ENCODE measurements at regions not wholly inside any gene's neighbourhood (a gene's known extent, or its start where the extent isn't known, plus 50 kb on each side); places are given as distances from the start of the nearest gene placed in this dataset.

- Histone ChIP-seq H3K27ac (no peak overlapping the region), H3K27me3 (no peaks in the 10 kb centered on the region), H3K9me3 (no peaks in the 10 kb centered on the region), H3K36me3 (no peaks in the 10 kb centered on the region), H3K4me3 (no peak overlapping the region), H3K4me1 (no peaks in the 10 kb centered on the region)
- no peak for DNase-seq
- TF ChIP-seq CTCF (IDR thresholded peaks at IDR 0.05) = no peak
- intact Hi-C loops (cut with DNase I; ENCODE audit: low total_unique reads) = no loop called here
Observed at GRCh38 chr10:33627611-33628010, 293.1 kb upstream of the NRP1 start.

GRCh38 chr10:33626798-33627466 lies 292.5 kb upstream of the NRP1 start:
- no peaks in the 10 kb centered on the region for H3K9me3 ChIP-seq
- H3K27ac ChIP-seq = no peak overlapping the region
- no peaks in the 10 kb centered on the region for H3K4me1 ChIP-seq
- no peaks in the 10 kb centered on the region for H3K36me3 ChIP-seq
- intact Hi-C loops (cut with DNase I; ENCODE audit: low total_unique reads) = no loop called here
- no peak overlapping the region for H3K4me3 ChIP-seq
- no peak for TF ChIP-seq CTCF (IDR thresholded peaks at IDR 0.05)
- no peak for DNase-seq
- H3K27me3 ChIP-seq = no peaks in the 10 kb centered on the region

GRCh38 chr10:33623669-33624068 lies 289.2 kb upstream of the NRP1 start:
- no peak overlapping the region for H3K4me3 ChIP-seq
- no peaks in the 10 kb centered on the region for H3K36me3 ChIP-seq
- H3K4me1 ChIP-seq = no peaks in the 10 kb centered on the region
- H3K27me3 ChIP-seq = no peaks in the 10 kb centered on the region
- H3K9me3 ChIP-seq = no peaks in the 10 kb centered on the region
- DNase-seq = no peak
- H3K27ac ChIP-seq = no peak overlapping the region
- intact Hi-C loops (cut with DNase I; ENCODE audit: low total_unique reads) = no loop called here
- no peak for TF ChIP-seq CTCF (IDR thresholded peaks at IDR 0.05)

- Histone ChIP-seq H3K9me3 (no peaks in the 10 kb centered on the region), H3K27ac (no peak overlapping the region)
- intact Hi-C loops (cut with DNase I; ENCODE audit: low total_unique reads) = no loop called here
Observed at GRCh38 chr10:33621101-33621500, 286.6 kb upstream of the NRP1 start.

GRCh38 chr10:33618196-33618595 lies 283.7 kb upstream of the NRP1 start:
- no peaks in the 10 kb centered on the region for H3K36me3 ChIP-seq
- no peak for DNase-seq
- H3K4me1 ChIP-seq = no peaks in the 10 kb centered on the region
- no peak for TF ChIP-seq CTCF (IDR thresholded peaks at IDR 0.05)
- intact Hi-C loops (cut with DNase I; ENCODE audit: low total_unique reads) = no loop called here
- no peaks in the 10 kb centered on the region for H3K9me3 ChIP-seq
- no peak overlapping the region for H3K4me3 ChIP-seq
- H3K27ac ChIP-seq = no peak overlapping the region
- no peaks in the 10 kb centered on the region for H3K27me3 ChIP-seq

More at GRCh38 chr10:33621101-33621500, 286.6 kb upstream of the NRP1 start:
- DNase-seq = no peak
- Histone ChIP-seq H3K36me3 (no peaks in the 10 kb centered on the region), H3K4me3 (no peak overlapping the region), H3K4me1 (no peaks in the 10 kb centered on the region), H3K27me3 (no peaks in the 10 kb centered on the region)
- no peak for TF ChIP-seq CTCF (IDR thresholded peaks at IDR 0.05)

Data from tibial artery (tissue), 4 donors.